H1 (cell line): ENCODE measurements at regions not wholly inside any gene's neighbourhood (a gene's known extent, or its start where the extent isn't known, plus 50 kb on each side); places are given as distances from the start of the nearest gene placed in this dataset.

Experiments used
- CHD2 ChIP-seq: IDR thresholded peaks from 2 replicates; pipeline ENCODE4 v1.6.1; 2012; ENCODE audit warnings: low read length, improper control_type of control experiment
- CTCF ChIP-seq, 3 experiments: IDR thresholded peaks; 1 replicate in 2 of 3; 2 replicates in 1 of 3; pipeline versions ENCODE4 v1.5.1 to v1.6.1; 2011; ENCODE audit warnings: low read length in 3 of 3, mild to moderate bottlenecking in 3 of 3, inconsistent platforms in 2 of 3, low read depth in 1 of 3, moderate library complexity in 1 of 3; ENCODE audit not compliant: insufficient read depth in 1 of 3; ENCODE audit errors: control extremely low read depth in 1 of 3
- EP300 ChIP-seq, 2 experiments: IDR thresholded peaks; 1 replicate in 1 of 2; 2 replicates in 1 of 2; pipeline ENCODE4 v1.6.1; 2011 to 2012; ENCODE audit warnings: low read depth in 2 of 2, low read length in 2 of 2, mild to moderate bottlenecking in 2 of 2, borderline replicate concordance in 1 of 2, inconsistent platforms in 1 of 2, moderate library complexity in 1 of 2
- EZH2 ChIP-seq: fragments of 200-600 bp; sonication (generic); IDR thresholded peaks from 2 replicates; pipeline ENCODE4 v1.7.1; 2012; ENCODE audit warnings: low read depth, mild to moderate bottlenecking, moderate library complexity, low read length, inconsistent platforms; ENCODE audit not compliant: severe bottlenecking
- POLR2A ChIP-seq, 2 experiments: IDR thresholded peaks; 1 replicate in 1 of 2; 2 replicates in 1 of 2; pipeline ENCODE4 v1.6.1; 2011; ENCODE audit warnings: low read depth in 2 of 2, low read length in 2 of 2, mild to moderate bottlenecking in 2 of 2; ENCODE audit errors: control extremely low read depth in 1 of 2
- POLR2AphosphoS5 ChIP-seq: IDR thresholded peaks from 2 replicates; pipeline ENCODE4 v1.6.1; 2011; ENCODE audit warnings: low read depth, low read length
- SIN3A ChIP-seq, 2 experiments: IDR thresholded peaks in 1 of 2; conservative IDR thresholded peaks in 1 of 2; 2 replicates each; pipeline ENCODE4 v1.6.1; 2011 to 2012; ENCODE audit warnings: low read length in 2 of 2, improper control_type of control experiment in 1 of 2, low read depth in 1 of 2, mild to moderate bottlenecking in 1 of 2
- SP1 ChIP-seq: IDR thresholded peaks from 2 replicates; pipeline ENCODE4 v1.6.1; 2011; ENCODE audit warnings: low read depth, low read length
- TEAD4 ChIP-seq: IDR thresholded peaks from 2 replicates; pipeline ENCODE4 v1.6.1; 2012; ENCODE audit warnings: low read depth, low read length, inconsistent platforms, mixed read lengths

DNA sequence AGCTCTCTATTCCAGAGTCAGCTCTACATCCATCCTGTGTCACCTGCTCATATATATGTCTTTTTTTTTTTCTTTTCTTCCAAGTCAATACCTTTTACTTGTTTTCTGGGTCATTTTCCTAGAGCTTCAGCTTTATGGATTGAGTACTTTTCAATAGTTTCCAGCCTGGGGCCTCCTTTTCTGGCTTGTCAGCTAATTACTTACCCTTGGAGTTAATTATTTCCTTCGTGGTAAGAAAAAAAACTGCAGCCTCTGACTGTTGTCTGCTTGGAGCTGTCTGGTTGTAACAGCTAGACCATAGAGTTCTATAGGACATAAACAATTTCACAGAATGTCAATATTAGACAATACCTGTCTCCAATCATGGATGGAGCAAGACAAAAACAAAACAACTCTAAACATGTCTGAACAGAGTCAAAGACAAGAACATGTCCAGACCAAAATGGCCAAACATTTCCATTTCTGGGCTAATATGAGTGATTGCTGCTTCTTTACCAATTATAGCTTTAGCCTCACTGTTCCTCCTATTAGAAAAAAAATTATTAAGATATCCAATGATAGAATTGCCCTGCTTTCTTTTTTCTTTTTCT, 643.1 kb downstream of the SLC4A3 start:
- TF ChIP-seq CHD2: no peak
- no peak for TF ChIP-seq TEAD4
- no peak for TF ChIP-seq EZH2
- TF ChIP-seq POLR2A (IDR thresholded peaks at IDR 0.05; ENCODE audit: control extremely low read depth in 1 of 2, low read depth in 2 of 2, low read length in 2 of 2): no peak
- no peak for TF ChIP-seq CTCF (IDR thresholded peaks at IDR 0.05; ENCODE audit: control extremely low read depth in 1 of 3, insufficient read depth in 1 of 3, low read depth in 1 of 3, low read length in 3 of 3)
- TF ChIP-seq SP1: no peak
- no peak for TF ChIP-seq POLR2AphosphoS5
- TF ChIP-seq SIN3A (conservative IDR thresholded peaks at IDR 0.05 in 1 of 2, IDR thresholded peaks at IDR 0.05 in 1 of 2; ENCODE audit: low read depth in 1 of 2, low read length in 2 of 2): no peak
- no peak for TF ChIP-seq EP300 (IDR thresholded peaks at IDR 0.05; ENCODE audit: borderline replicate concordance in 1 of 2, low read depth in 2 of 2, low read length in 2 of 2)
